GM21723 (cell line): ENCODE measurements at regions not wholly inside any gene's neighbourhood (a gene's known extent, or its start where the extent isn't known, plus 50 kb on each side); places are given as distances from the start of the nearest gene placed in this dataset.

ENCODE experiments used
- ATAC-seq: cut with Tn5 transposase; IDR thresholded peaks from one replicate; pipeline ENCODE4 v1.9.1; 2021; ENCODE audit warnings: mild to moderate bottlenecking, moderate library complexity; ENCODE audit not compliant: unreplicated experiment

DNA sequence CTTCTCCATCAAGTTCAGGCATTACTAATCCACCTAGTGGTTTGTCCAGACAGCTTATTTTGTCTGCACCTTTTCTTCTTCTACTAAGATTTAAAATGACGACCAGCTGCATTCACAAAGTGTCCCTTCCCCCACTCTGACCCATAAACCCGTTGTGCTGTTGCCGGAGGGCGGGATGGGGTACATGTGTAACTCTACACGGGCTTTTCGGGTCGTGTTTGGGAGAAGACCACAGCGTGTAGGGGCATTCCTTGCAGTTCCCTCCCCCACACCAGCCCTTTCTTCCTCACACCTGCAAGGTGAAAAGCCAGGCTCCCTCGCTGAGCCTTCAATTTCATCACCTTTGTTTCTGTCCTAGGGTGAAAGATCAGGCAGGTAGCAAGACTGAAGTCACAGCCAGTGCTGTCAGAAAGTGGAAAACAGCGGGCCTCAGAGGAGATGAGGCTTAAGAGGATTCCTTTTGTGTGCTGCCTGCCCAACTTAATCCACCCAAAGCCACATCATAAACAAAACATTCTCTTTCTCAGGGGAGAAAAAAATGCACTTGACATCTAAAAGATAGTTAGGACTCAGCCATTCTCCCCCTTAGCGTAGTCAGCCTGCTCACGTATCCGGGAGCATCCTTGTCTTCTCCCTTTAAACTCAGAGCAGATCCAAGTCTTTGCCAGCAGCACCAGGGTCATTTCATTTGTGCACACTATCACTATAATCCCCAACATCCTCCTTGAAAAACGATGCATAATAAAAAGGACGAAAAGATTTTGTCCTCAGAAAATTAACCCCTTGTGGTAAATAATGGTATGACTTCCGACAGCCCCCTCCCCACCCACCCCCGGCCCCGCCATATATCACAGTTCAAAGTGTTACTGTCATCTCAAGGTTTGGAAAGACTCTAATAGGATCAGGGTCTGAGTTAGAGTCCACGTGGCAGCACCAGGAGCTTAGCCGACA is 599.0 kb downstream of the RAB28 start:
- ATAC-seq = no peak

DNA sequence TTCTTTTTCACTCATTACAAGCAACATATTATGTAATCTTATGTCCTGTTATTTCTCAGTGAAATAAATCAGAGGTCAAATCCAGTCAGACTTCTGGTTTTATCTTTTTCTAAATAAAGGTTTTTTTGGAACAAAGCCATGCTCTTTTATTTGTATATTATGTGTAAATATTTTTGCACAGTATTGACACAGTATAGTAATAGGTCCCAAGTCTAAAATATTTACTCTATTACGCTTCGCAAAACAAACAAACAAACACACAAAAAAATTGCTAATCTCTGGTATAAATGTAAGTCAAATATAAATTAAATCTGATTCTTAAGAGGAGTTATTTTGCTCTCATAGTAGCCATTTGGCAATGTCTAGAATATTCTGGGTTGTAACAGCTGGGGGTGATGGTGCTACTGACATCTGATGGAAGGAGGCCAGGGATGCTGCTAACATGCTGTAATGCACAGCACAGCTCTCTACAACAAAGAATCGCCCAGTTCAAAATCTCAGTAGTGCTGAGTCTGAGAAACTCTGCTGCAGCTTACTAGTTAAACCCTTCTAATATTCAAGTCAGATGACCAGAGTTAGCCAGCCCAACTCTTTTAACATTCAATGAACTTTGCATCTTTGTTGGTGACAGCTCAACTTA is 602.1 kb downstream of the RAB28 start:
- no peak for ATAC-seq

DNA sequence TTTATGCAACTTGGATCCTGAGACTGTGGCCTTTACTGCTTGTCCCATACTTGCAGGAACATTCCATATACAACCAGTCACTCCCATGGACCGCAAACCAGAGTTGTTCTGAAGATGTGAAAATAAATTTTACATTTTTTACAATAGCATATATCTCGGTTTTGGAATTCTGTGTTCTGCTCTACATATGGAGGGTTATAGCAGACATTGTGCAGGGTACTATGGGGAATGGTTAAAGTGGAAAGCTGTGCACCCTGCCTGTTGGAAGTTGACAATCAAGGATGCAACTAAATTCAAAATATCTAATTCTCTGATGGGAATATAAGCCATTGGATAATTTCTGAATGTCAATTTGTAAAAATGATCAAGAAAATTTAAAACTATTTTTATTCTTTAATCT is 603.3 kb downstream of the RAB28 start:
- no peak for ATAC-seq

DNA sequence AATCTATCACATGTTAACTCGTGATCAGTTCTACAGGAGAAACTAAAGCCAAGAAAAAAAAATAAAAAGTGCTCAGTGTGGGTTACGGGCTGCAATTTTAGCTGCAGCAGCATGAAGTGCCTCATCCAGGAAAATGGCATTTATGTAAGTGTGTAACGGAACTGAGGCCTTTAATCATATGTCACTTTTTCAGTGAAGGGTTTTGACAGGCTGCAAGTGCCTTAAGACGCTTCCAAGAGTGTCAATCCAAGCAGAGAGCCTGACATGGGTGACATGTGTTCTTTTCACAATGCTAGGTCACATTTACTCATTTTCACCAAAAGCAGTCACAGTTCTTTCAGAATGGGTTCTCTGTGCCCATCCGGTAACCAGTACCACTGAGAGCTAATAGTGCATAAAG is 604.6 kb downstream of the RAB28 start:
- ATAC-seq = no peak

DNA sequence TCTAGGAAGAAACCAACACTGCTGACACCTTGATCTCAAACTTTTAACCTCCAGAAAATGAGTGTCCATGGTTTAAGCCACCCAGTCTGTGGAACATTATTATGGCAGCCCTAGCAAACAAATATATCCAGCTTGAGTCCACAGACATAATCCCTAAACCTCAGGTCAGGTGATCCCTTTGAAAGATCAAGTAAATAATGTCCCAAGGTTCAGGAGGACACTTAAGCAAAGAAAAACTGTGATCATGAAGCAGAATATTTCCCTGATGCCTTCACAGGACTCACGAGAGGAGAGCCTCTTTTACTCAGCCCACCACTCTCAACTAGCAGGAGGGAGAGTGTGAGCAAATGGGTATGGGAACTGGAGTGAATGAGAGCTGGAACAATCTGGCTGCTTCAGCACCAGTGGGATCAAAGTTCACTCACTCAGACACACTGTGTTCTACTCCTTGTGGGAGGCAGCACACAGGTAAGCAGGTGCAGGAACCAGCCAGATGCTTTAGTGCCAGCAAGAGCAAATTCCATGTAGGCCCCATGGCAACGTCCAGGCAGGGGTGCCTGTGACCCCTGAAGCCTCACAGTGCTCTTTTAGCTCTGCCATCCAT is 608.4 kb downstream of the RAB28 start:
- ATAC-seq = no peak

DNA sequence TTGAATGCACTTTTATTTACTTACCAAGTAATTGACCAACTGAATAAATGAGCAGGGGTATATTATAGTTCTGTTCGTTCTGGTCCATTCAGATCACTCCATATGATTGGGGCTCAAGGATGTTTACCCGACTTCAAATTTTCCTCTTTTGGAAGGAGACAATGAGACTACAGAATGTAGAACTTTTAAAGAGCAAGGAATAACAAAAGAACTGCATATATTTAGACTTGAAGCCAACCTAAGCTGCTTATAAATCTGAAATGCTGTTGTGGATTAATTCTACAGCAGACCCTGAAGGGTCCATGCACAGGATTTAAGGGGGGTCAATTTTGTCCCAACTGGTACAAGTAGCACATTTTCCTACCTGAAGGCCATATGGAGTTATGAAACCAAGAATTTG is 610.8 kb downstream of the RAB28 start:
- no peak for ATAC-seq

DNA sequence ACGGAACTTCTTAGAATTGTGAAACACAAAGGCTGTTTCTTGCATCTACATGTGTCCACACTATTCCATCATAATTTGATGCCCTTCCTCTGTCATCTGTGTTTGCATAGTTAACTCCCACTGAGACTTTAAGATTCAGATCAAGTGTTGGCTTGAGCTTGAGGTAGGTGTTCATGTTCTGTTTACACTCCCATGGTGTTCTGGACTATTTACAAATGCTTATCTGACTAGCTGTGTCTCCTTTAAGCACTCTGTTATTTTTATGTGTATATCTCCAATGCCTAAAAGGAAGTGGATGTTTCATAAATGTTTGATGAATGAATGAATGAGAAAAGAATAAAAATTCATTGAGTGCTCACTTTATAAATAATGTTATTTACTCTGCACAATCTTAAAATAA is 622.7 kb downstream of the RAB28 start:
- no peak for ATAC-seq

DNA sequence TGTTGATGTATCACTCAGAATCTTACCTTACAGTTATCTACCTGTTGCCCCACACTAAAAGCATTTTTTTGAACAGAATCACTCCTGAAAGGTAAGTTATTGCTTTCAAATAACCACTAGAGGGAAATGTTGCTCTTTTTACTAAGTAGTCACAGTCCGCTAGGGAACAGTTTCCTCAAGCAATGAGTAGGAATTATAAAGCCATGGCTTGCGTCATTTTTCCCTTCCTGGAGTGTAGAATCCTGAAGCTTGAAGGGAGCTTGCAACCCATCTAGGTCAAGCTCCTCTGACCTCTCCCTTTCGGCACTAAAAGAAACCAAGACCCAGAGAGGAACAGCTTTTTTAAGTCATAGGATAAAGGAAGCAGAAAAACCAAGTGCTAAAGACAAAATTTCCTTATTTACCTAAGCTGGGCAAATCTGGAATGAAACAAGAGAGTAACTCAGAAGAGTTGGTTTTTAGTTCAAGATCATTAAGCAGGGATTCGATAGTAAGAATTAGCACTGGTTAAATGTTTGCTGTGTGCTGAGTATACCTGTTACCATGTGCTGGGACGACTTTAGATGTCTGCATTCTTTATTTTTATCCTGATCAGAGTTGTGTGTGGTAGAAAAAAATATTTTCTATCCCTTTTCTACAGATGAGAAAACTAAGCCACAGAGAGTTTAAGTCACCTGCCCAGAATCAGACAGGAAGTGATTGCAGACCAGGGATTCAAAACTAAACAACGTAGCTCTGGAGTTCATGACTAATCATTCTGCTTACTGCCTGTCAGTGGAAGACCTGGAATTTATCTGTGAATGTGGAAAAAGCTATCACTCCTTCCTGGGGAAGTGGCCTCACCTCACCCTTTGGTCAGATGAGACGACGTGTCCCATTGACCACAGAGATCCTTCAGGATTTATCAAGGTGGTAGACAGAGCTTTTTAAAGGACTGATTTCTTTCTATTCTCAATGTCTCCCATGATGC is 631.5 kb downstream of the RAB28 start:
- ATAC-seq = peak; percentile 82

DNA sequence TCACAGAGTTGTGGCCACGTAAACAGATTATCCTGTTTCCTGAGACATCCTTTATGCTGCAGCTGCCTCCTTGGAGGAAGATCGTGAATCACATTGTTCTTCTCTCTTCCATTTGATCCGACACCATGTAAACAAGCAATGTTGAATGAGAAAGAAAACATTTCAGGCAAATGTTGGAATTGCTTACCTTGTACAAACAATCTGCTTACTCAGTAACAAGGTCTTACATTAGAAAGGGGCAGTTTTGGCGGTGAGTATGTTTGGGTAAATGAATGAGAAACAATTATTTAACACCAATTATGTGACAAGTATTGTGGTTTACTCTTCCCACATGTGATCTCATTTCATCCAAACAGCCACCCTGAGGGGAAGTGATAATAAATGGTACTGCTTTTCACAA is 637.8 kb downstream of the RAB28 start:
- ATAC-seq = no peak

DNA sequence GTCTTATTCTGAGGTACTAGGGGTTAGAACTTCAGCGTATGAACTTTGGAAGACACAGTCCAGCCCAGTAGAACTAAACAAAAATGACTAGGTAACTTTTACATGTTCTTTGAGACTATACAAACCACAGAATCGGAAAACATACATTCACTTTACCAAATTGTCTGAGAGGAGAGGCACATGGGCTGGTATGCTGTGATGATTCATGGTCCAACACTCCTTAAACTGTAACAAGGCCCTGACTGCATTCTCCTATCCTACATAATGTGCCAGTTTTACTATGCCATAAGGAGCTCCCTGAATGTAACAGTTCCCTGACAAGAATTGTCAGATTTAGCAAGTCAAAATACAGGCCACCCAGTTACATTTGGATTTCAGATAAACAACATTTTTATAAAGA is 640.0 kb downstream of the RAB28 start:
- ATAC-seq = no peak

DNA sequence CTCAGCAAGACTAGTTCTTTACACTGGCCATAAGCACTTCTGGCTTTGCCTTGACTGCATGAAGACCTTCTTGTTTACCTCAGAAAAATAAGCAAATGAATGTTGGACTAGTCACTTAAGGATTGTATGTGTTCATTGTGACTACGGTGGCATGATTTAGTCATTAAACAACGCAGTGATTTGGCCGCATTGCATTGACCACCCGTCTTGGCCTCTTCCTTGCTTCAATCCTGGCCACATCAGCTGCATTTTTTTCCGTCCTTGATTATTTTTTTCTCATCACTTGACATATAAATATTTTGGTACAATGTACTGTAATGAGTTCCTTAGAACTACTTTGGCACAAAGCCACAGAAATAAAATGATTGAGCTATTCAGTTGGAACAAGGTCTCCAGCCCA is 656.2 kb downstream of the RAB28 start:
- no peak for ATAC-seq

DNA sequence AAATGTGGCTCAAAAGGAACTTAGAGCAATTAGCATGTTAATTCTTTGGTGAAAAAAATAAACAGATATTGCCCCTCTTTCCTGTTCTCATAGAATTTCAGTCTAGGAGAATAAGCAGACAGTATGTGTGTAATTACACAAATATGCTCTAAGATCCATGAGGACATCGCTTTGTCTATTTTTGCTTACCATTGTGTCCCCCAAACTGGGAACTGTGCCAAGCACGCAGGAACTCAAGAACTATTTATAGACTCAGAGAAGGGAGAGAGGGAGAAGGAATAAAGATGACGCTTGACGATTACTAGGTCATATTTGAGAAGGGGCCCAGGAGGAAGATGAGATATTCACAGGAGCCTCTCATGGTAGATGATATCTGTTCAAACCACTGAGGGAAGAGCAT is 692.6 kb downstream of the RAB28 start:
- no peak for ATAC-seq

DNA sequence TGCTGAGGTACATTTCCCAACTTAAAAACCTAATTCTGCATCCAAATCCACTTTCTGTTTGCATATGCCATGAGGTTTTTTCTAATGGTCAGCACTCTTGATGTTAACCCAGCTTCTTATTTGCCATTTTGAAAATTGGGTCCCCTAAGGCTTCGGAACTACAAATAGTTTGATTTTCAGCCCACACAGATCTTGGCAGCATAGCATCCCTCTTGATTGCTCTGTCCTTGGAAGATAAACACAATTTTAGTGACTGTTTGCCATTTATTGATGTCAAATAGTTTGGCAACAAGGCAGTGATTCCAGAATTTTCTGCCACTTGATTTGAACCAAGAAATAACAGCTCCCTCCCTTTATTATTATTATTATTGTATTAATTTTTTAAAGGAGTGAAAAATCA is 696.9 kb downstream of the RAB28 start:
- ATAC-seq = no peak

DNA sequence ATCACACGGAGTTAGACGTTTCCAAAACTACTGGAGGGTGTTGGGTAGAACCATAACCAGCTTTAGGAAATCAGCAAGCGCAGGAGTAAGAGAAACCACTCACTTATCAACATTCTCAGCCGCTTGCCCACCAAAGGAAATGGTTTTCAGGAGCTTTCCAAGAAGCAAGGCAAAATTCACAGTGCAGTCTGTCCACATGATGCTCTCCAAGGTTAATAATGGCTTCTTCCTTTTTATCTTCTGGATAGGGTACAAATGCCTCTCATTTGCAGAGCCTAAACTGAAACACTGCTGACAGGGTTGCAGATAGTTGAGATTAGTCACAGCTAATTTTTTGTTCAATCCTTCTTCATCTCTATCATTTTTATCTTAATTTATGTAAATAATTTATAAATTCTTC is 705.4 kb downstream of the RAB28 start:
- ATAC-seq = no peak

DNA sequence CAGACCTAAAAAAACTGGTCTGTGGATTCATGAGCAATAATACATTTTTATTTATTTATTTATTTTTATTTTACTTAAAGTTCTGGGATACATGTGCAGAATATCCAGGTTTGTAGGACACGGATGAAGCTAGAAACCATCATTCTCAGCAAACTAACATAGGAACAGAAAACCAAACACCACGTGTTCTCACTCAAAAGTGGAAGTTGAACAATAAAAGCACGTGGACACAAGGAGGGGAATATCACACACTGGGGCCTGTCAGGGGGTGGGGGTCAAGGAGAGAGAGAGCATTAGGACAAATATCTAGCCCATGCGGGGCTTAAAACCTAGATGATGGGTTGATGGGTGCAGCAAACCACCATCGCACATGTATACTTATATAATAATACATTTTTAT is 705.9 kb downstream of the RAB28 start:
- no peak for ATAC-seq

DNA sequence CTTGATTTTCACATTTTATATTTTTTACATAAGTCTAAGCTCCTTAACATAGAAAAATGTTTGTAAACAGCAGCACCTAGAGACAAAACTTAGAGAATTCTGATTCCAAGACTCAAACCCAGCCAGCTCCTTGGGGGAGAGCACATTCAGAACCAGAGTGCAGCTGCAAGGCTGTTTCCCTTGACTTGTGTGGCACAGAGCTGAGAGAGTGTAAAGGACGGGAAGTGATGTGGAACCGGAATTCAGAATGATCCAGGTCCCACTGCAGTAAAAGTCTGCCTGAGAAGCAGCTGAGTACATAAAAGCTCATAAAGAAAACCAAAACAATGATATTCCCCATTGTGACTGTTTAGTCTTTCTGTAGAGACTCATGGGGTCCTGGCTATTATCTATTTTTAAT is 713.8 kb downstream of the RAB28 start:
- ATAC-seq = no peak

DNA sequence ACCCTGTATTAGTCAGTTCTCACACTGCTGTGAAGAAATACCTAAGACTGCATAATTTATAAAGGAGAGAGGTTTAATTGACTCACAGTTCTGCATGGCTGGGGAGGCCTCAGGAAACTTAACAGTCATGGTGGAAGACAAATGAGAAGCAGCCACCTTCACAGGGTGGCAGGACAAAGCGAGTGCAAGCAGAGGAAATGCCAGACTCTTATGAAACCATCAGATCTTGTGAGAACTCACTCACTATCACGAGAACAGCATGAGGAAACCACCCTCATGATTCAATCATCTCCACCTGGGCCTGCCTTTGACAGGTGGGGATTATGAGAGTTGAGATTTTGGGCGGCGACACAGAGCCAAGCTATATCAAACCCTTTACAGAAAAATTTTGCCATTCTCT is 722.4 kb downstream of the RAB28 start:
- no peak for ATAC-seq

DNA sequence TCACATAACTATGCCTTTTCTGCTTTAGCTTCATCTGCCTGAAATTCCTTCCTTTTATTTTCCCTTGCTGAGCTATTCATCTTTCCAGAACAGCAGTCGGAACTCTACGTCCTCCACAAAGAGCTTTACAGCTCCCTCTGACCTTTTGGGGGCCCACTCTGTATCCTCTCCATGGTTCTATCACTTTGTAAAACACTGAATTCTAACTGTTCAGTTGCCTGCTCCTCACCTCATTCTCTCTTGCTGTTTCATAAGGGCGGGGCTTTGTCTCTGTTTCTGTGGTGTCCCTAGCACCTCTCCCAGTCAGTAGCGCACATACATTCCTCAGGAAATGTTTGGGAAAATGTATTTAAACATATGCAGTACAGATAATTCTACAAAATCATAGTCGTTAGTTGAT is 737.0 kb downstream of the RAB28 start:
- ATAC-seq = no peak

DNA sequence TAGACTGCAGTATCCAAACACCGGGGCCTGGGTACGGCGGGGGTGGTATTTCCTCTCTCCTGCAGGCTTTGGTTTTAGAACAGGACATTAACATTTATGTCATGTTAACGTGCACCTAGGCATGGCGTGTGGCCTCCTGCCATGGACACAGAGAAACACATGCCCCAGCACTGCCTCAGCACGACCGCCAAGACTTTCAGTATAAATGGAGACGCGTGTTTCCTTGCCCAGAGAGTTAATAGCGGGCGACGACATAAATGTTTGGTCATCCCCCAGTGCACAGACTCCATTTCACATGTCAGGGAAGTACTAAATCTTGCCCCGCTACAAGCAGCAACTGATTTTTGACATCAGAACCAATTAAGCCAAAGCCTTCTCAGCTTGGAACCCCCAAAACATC is 737.9 kb downstream of the RAB28 start:
- no peak for ATAC-seq

DNA sequence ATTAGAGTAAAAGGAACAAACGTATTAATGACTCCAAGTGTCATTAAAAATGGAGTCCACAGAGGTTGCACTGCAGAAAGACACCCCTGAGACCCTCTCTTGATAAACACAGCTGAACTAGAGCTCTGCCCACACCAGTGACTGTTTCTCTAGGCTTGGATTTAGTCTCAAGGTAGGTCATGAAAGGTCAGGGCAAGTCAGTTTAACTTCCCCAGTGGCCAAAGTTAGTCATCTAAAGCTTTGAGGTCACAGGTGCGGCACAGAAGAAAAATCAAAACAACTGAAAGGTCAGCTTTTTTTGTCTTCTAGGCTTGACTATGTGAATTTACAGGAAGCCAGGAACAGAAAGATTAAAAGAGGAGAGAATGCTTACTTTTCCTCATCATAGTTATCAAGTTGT is 749.6 kb downstream of the RAB28 start:
- no peak for ATAC-seq

DNA sequence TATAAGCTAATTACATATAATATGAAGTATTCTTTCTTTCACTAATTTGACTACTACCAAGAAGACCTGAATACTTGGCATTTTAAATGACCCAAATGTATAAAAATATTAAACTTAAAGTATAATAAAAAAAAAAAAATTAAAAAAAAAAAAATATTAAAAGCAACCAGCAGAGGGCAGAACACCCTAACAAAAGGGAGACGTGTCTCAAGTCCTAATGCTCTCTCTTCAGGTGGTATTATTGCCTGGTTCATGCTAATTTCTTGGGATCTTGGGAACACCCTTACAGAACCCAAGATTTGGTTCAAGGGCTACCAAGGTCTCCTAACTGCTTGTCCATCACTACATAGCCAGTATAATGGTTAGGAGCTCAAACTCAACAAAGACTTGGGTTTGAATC is 754.8 kb downstream of the RAB28 start:
- ATAC-seq = no peak
